ENCODE measurements at regions not wholly inside any gene's neighbourhood (a gene's known extent, or its start where the extent isn't known, plus 50 kb on each side); places are given as distances from the start of the nearest gene placed in this dataset.

GRCh38 chr10:78731675-78732074, 337.1 kb upstream of the ZMIZ1 start:
- DNase-seq, result no peak
- no peak overlapping the region for H2AFZ ChIP-seq (ENCODE audit: low read depth)
- peaks cover 6% of the 10 kb centered on the region for H3K27me3 ChIP-seq (ENCODE audit: insufficient read depth)
- H3K9me3 ChIP-seq, result no peaks in the 10 kb centered on the region
- H3K9me2 ChIP-seq, result no peaks in the 10 kb centered on the region
- no peaks in the 10 kb centered on the region for H3K36me3 ChIP-seq (replicated peaks in 1 of 2; ENCODE audit: control insufficient read depth in 1 of 2, insufficient read depth in 2 of 2, low read length in 1 of 2)
- H3K27ac ChIP-seq (ENCODE audit: low read depth in 2 of 2, low read length in 1 of 2), result no peak overlapping the region
- H3K4me3 ChIP-seq (ENCODE audit: low read depth in 2 of 2, low read length in 1 of 2), result no peak overlapping the region
- no peak overlapping the region for H3K4me2 ChIP-seq
- no peaks in the 10 kb centered on the region for H4K20me1 ChIP-seq (ENCODE audit: insufficient read depth)
- no peaks in the 10 kb centered on the region for H3K79me2 ChIP-seq (ENCODE audit: insufficient read depth)
- H3F3A ChIP-seq (replicated peaks; ENCODE audit: insufficient read depth), result no peaks in the 10 kb centered on the region
- H3K9ac ChIP-seq, result no peak overlapping the region
- POLR2A ChIA-PET, result no interaction called here
- WGBS (ENCODE audit: low lambda C conversion rate), result 61% methylated on average over 2 of the region's 3 CpGs
- peaks cover 0 to 23% of the 10 kb centered on the region in 2 experiments; a peak in 2 of 4 replicates for H3K4me1 ChIP-seq (ENCODE audit: control insufficient read depth in 1 of 2, insufficient read depth in 2 of 2, low read depth in 1 of 2, low read length in 1 of 2)
- CTCF ChIA-PET, result no interaction called here
- TF ChIP-seq RAD21 (IDR thresholded peaks at IDR 0.05; ENCODE audit: low read length) (no peak), MEF2A (IDR thresholded peaks at IDR 0.05; ENCODE audit: borderline replicate concordance, low read depth) (no peak), FOSL2 (IDR thresholded peaks at IDR 0.05; ENCODE audit: borderline replicate concordance, low read depth) (no peak), REST (IDR thresholded peaks at IDR 0.05; ENCODE audit: low read depth, low read length) (no peak), JUND (IDR thresholded peaks at IDR 0.05) (no peak), MAX (IDR thresholded peaks at IDR 0.05; ENCODE audit: low read depth) (no peak), GABPA (IDR thresholded peaks at IDR 0.05; ENCODE audit: low read depth) (no peak), SMC3 (IDR thresholded peaks at IDR 0.05; ENCODE audit: low read depth, low read length) (no peak), CHD2 (IDR thresholded peaks at IDR 0.05; ENCODE audit: low read length, partially characterized antibody) (no peak), RCOR1 (IDR thresholded peaks at IDR 0.05; ENCODE audit: low read length) (no peak), TCF12 (IDR thresholded peaks at IDR 0.05) (no peak), FOXJ3 (CRISPR knock-in tag; IDR thresholded peaks at IDR 0.05) (no peak), FOXM1 (IDR thresholded peaks at IDR 0.05; ENCODE audit: low read depth) (no peak)

- Histone ChIP-seq H2AFZ (ENCODE audit: low read depth) (no peak overlapping the region), H3K4me3 (ENCODE audit: low read depth in 2 of 2, low read length in 1 of 2) (no peak overlapping the region), H3F3A (replicated peaks; ENCODE audit: insufficient read depth) (no peaks in the 10 kb centered on the region), H3K79me2 (ENCODE audit: insufficient read depth) (no peaks in the 10 kb centered on the region), H4K20me1 (ENCODE audit: insufficient read depth) (no peaks in the 10 kb centered on the region), H3K9me2 (no peaks in the 10 kb centered on the region), H3K9me3 (no peaks in the 10 kb centered on the region), H3K9ac (no peak overlapping the region), H3K4me2 (no peak overlapping the region), H3K27me3 (ENCODE audit: insufficient read depth) (peaks cover 6% of the 10 kb centered on the region), H3K27ac (ENCODE audit: low read depth in 2 of 2, low read length in 1 of 2) (no peak overlapping the region), H3K4me1 (ENCODE audit: control insufficient read depth in 1 of 2, insufficient read depth in 2 of 2, low read depth in 1 of 2, low read length in 1 of 2) (peaks cover 0 to 16% of the 10 kb centered on the region in 2 experiments; a peak in 1 of 4 replicates), H3K36me3 (replicated peaks in 1 of 2; ENCODE audit: control insufficient read depth in 1 of 2, insufficient read depth in 2 of 2, low read length in 1 of 2) (no peaks in the 10 kb centered on the region)
- TF ChIP-seq MAX (IDR thresholded peaks at IDR 0.05; ENCODE audit: low read depth) (no peak), NRF1 (IDR thresholded peaks at IDR 0.05; ENCODE audit: low read depth, low read length) (no peak), SMC3 (IDR thresholded peaks at IDR 0.05; ENCODE audit: low read depth, low read length) (no peak), CTCF (IDR thresholded peaks at IDR 0.05) (no peak), TEAD4 (IDR thresholded peaks at IDR 0.05; ENCODE audit: borderline replicate concordance, insufficient read depth) (no peak)
- DNase-seq, result no peak
- CTCF ChIA-PET, result no interaction called here
- whole genome bisulfite sequencing (ENCODE audit: low lambda C conversion rate), result 80% methylated on average over 8 of the region's 8 CpGs
- POLR2A ChIA-PET, result no interaction called here
Measured at GRCh38 chr10:78732381-78732780, 336.4 kb upstream of the ZMIZ1 start.
